Endodermal cell (in vitro differentiated cells): ENCODE measurements at regions not wholly inside any gene's neighbourhood (a gene's known extent, or its start where the extent isn't known, plus 50 kb on each side); places are given as distances from the start of the nearest gene placed in this dataset.

Source experiments
- DNase-seq: peaks from one replicate; pipeline ENCODE4 v3.0.0-alpha.2; 2017
- H3K27ac ChIP-seq: 2 replicates; pipeline ENCODE4 v1.5.1; 2013; ENCODE audit warnings: mild to moderate bottlenecking, low read depth, low read length, moderate library complexity
- H3K27me3 ChIP-seq: 2 replicates; pipeline ENCODE4 v1.6.1; 2013; ENCODE audit warnings: mild to moderate bottlenecking, low read length, moderate library complexity; ENCODE audit not compliant: insufficient read depth, control insufficient read depth, poor library complexity, severe bottlenecking
- H3K36me3 ChIP-seq: 2 replicates; pipeline ENCODE4 v1.7.0; 2013; ENCODE audit warnings: mild to moderate bottlenecking, low read length, moderate library complexity; ENCODE audit not compliant: control insufficient read depth, insufficient read depth
- H3K4me1 ChIP-seq: one replicate; pipeline ENCODE4 v1.7.0; 2013; ENCODE audit warnings: low read length; ENCODE audit not compliant: control insufficient read depth, insufficient read depth
- H3K4me3 ChIP-seq: 2 replicates; pipeline ENCODE4 v1.5.1; 2013; ENCODE audit warnings: mild to moderate bottlenecking, low read length, moderate library complexity
- H3K9ac ChIP-seq: 2 replicates; pipeline ENCODE4 v1.6.1; 2013; ENCODE audit warnings: mild to moderate bottlenecking, low read length, moderate library complexity; ENCODE audit not compliant: poor library complexity, severe bottlenecking; ENCODE audit errors: extremely low read depth
- H3K9me3 ChIP-seq: 2 replicates; pipeline ENCODE4 v1.6.1; 2013; ENCODE audit warnings: mild to moderate bottlenecking, low read length, moderate library complexity; ENCODE audit not compliant: control insufficient read depth
- H3K27ac Mint-ChIP-seq: 2 replicates; pipeline ENCODE4 v1.8.0; 2020; ENCODE audit warnings: mixed read lengths
- H3K27me3 Mint-ChIP-seq: 2 replicates; pipeline ENCODE4 v1.8.0; 2021; ENCODE audit warnings: mild to moderate bottlenecking, mixed read lengths; ENCODE audit not compliant: insufficient read depth
- H3K36me3 Mint-ChIP-seq: 2 replicates; pipeline ENCODE4 v1.8.0; 2020; ENCODE audit warnings: low read depth, mixed read lengths
- H3K4me1 Mint-ChIP-seq: 2 replicates; pipeline ENCODE4 v1.8.0; 2020; ENCODE audit warnings: mixed read lengths
- H3K4me3 Mint-ChIP-seq: 2 replicates; pipeline ENCODE4 v1.8.0; 2020; ENCODE audit warnings: mild to moderate bottlenecking, moderate library complexity, mixed read lengths
- H3K9me3 Mint-ChIP-seq: 2 replicates; pipeline ENCODE4 v1.8.0; 2020; ENCODE audit warnings: mild to moderate bottlenecking, mixed read lengths
- WGBS, 2 experiments: methylation state at CpG; one replicate each; pipeline versions ENCODE4 v1.1.5 to v1.1.7; 2013; ENCODE audit warnings: missing lambda C conversion rate in 2 of 2, mixed read lengths in 1 of 2; ENCODE audit not compliant: insufficient coverage in 1 of 2, insufficient read length in 1 of 2; 5-methylcytosine and 5-hydroxymethylcytosine counted together
- TF ChIP-seq, protein P1 (sequence below): fragments of 200-600 bp; sonication (generic); conservative IDR thresholded peaks from 2 replicates; pipeline ENCODE4 v1.5.0; 2021; ENCODE audit warnings: antibody characterized with exemption, mild to moderate bottlenecking

GRCh38 chr10:106185951-106186350 is 978.6 kb downstream of the SORCS1 start:
- H3K27ac ChIP-seq: no peak overlapping the region
- H3K9me3 ChIP-seq: no peaks in the 10 kb centered on the region
- H3K4me1 ChIP-seq: no peaks in the 10 kb centered on the region
- 88% methylated on average over 2 of the region's 2 CpGs; no CpG with 5 or more reads in 1 of the 2 experiments for WGBS, 2 experiments
- Mint-ChIP-seq H3K4me1 (peaks cover 19% of the 10 kb centered on the region), H3K36me3 (no peaks in the 10 kb centered on the region), H3K9me3 (no peaks in the 10 kb centered on the region), H3K27ac (no peak overlapping the region), H3K4me3 (no peak overlapping the region), H3K27me3 (no peaks in the 10 kb centered on the region)
- H3K36me3 ChIP-seq: no peaks in the 10 kb centered on the region
- no peak overlapping the region for H3K4me3 ChIP-seq
- no peak for DNase-seq
- TF ChIP-seq, protein P1, sequence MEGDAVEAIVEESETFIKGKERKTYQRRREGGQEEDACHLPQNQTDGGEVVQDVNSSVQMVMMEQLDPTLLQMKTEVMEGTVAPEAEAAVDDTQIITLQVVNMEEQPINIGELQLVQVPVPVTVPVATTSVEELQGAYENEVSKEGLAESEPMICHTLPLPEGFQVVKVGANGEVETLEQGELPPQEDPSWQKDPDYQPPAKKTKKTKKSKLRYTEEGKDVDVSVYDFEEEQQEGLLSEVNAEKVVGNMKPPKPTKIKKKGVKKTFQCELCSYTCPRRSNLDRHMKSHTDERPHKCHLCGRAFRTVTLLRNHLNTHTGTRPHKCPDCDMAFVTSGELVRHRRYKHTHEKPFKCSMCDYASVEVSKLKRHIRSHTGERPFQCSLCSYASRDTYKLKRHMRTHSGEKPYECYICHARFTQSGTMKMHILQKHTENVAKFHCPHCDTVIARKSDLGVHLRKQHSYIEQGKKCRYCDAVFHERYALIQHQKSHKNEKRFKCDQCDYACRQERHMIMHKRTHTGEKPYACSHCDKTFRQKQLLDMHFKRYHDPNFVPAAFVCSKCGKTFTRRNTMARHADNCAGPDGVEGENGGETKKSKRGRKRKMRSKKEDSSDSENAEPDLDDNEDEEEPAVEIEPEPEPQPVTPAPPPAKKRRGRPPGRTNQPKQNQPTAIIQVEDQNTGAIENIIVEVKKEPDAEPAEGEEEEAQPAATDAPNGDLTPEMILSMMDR: no peak
- no peak overlapping the region for H3K9ac ChIP-seq
- no peaks in the 10 kb centered on the region for H3K27me3 ChIP-seq

GRCh38 chr10:106183041-106183440 is 981.5 kb downstream of the SORCS1 start:
- H3K9me3 ChIP-seq: no peaks in the 10 kb centered on the region
- no peak overlapping the region for H3K9ac ChIP-seq
- no peaks in the 10 kb centered on the region for H3K36me3 Mint-ChIP-seq
- WGBS, 2 experiments: 89 to 90% methylated on average over 4 to 5 of the region's 5 CpGs
- peaks cover 6% of the 10 kb centered on the region for H3K4me1 Mint-ChIP-seq
- no peaks in the 10 kb centered on the region for H3K36me3 ChIP-seq
- H3K9me3 Mint-ChIP-seq: no peaks in the 10 kb centered on the region
- H3K27me3 ChIP-seq: no peaks in the 10 kb centered on the region
- H3K27ac Mint-ChIP-seq: no peak overlapping the region
- H3K4me3 ChIP-seq: no peak overlapping the region
- DNase-seq: no peak
- no peak overlapping the region for H3K4me3 Mint-ChIP-seq
- no peak overlapping the region for H3K27ac ChIP-seq
- peaks cover 4% of the 10 kb centered on the region for H3K4me1 ChIP-seq
- no peaks in the 10 kb centered on the region for H3K27me3 Mint-ChIP-seq
- TF ChIP-seq, protein P1: no peak

GRCh38 chr10:106182542-106182941 is 982.0 kb downstream of the SORCS1 start:
- Histone ChIP-seq H3K9me3 (no peaks in the 10 kb centered on the region), H3K4me1 (peaks cover 4% of the 10 kb centered on the region), H3K9ac (no peak overlapping the region), H3K4me3 (no peak overlapping the region), H3K27me3 (no peaks in the 10 kb centered on the region), H3K27ac (no peak overlapping the region), H3K36me3 (no peaks in the 10 kb centered on the region)
- peaks cover 6% of the 10 kb centered on the region for H3K4me1 Mint-ChIP-seq
- H3K36me3 Mint-ChIP-seq: no peaks in the 10 kb centered on the region
- no peak for DNase-seq
- no peak overlapping the region for H3K4me3 Mint-ChIP-seq
- peak overlapping the region; percentile 24 for H3K27ac Mint-ChIP-seq
- TF ChIP-seq, protein P1: no peak
- no peaks in the 10 kb centered on the region for H3K9me3 Mint-ChIP-seq
- no peaks in the 10 kb centered on the region for H3K27me3 Mint-ChIP-seq
